HG03354 (cell line): ENCODE measurements at regions not wholly inside any gene's neighbourhood (a gene's known extent, or its start where the extent isn't known, plus 50 kb on each side); places are given as distances from the start of the nearest gene placed in this dataset.

ENCODE experiments used
- ATAC-seq: cut with Tn5 transposase; IDR thresholded peaks from one replicate; pipeline ENCODE4 v1.9.1; 2021; ENCODE audit warnings: mild to moderate bottlenecking; ENCODE audit not compliant: unreplicated experiment, poor library complexity, severe bottlenecking

- ATAC-seq = no peak
These were observed 68.7 kb upstream of the KCNG1 start for GRCh38 chr20:51091406-51092195.

- no peak for ATAC-seq
These were observed 66.9 kb upstream of the KCNG1 start for GRCh38 chr20:51089840-51090239.

- ATAC-seq = no peak
These were observed 66.4 kb upstream of the KCNG1 start for GRCh38 chr20:51089272-51089781.

GRCh38 chr20:51087266-51087665, 64.4 kb upstream of the KCNG1 start:
- no peak for ATAC-seq

- no peak for ATAC-seq
These were observed 62.9 kb upstream of the KCNG1 start for GRCh38 chr20:51085769-51086168.

- ATAC-seq = no peak
These were observed 61.9 kb upstream of the KCNG1 start for GRCh38 chr20:51084593-51085377.

- ATAC-seq = no peak
These were observed 60.5 kb upstream of the KCNG1 start for GRCh38 chr20:51083447-51083846.

- ATAC-seq = no peak
These were observed 60.1 kb upstream of the KCNG1 start for GRCh38 chr20:51082988-51083387.

- ATAC-seq = no peak
These were observed 57.6 kb upstream of the KCNG1 start for GRCh38 chr20:51080516-51080915.

- no peak for ATAC-seq
These were observed 56.6 kb upstream of the KCNG1 start for GRCh38 chr20:51079488-51079887.

GRCh38 chr20:51077686-51078060, 54.8 kb upstream of the KCNG1 start:
- no peak for ATAC-seq

- no peak for ATAC-seq
These were observed 54.1 kb upstream of the KCNG1 start for GRCh38 chr20:51076786-51077685.

- ATAC-seq = no peak
These were observed 51.2 kb upstream of the KCNG1 start for GRCh38 chr20:51074062-51074461.
